VCaP (cell line): ENCODE measurements at regions not wholly inside any gene's neighbourhood (a gene's known extent, or its start where the extent isn't known, plus 50 kb on each side); places are given as distances from the start of the nearest gene placed in this dataset.

ENCODE experiments used
- H3K27ac ChIP-seq: fragments of 450-650 bp; 2 replicates; pipeline ENCODE4 v1.5.1; 2017
- TF ChIP-seq, protein P1 (sequence below): fragments of 450-650 bp; conservative IDR thresholded peaks from 2 replicates; pipeline ENCODE4 v1.5.1; 2017; ENCODE audit warnings: mild to moderate bottlenecking, moderate library complexity

DNA sequence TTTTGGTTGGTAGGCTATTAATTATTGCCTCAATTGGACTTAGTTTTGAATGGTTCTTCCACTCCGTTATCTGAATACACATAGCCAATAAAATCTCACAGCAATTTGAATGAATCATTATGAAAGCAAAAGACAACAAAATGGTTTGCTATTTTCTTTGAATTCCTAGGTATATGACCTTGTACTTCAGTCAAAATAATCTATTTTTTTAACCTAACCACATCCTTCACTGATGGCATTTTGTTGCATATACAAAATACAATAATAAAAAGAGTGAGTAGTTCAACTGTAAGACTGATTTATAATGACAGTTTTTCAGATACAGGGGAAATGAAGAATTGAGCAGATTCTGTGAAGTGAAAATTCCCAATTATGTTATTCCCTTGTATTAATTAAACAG lies 433.1 kb downstream of the HTR7 start:
- H3K27ac ChIP-seq = no peak overlapping the region
- TF ChIP-seq, protein P1, sequence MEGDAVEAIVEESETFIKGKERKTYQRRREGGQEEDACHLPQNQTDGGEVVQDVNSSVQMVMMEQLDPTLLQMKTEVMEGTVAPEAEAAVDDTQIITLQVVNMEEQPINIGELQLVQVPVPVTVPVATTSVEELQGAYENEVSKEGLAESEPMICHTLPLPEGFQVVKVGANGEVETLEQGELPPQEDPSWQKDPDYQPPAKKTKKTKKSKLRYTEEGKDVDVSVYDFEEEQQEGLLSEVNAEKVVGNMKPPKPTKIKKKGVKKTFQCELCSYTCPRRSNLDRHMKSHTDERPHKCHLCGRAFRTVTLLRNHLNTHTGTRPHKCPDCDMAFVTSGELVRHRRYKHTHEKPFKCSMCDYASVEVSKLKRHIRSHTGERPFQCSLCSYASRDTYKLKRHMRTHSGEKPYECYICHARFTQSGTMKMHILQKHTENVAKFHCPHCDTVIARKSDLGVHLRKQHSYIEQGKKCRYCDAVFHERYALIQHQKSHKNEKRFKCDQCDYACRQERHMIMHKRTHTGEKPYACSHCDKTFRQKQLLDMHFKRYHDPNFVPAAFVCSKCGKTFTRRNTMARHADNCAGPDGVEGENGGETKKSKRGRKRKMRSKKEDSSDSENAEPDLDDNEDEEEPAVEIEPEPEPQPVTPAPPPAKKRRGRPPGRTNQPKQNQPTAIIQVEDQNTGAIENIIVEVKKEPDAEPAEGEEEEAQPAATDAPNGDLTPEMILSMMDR = no peak

DNA sequence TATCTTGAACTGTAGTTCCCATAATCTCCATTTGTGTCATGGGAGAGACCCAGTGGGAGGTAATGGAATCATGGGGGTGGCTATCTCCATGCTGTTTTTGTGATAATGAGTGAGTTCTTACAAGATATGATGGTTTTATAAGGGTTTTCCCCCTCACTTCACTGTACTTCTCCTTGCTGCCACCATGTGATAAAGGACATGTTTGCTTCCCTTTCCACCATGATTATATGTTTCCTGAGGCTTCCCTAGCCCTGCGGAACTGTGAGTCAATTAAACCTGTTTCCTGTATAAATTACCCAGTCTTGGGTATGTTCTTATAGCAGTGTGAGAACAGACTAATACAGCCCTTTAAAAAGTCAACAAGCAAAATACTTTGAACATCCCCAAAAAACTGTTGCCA lies 427.7 kb downstream of the HTR7 start:
- no peak overlapping the region for H3K27ac ChIP-seq
- TF ChIP-seq, protein P1 = no peak

DNA sequence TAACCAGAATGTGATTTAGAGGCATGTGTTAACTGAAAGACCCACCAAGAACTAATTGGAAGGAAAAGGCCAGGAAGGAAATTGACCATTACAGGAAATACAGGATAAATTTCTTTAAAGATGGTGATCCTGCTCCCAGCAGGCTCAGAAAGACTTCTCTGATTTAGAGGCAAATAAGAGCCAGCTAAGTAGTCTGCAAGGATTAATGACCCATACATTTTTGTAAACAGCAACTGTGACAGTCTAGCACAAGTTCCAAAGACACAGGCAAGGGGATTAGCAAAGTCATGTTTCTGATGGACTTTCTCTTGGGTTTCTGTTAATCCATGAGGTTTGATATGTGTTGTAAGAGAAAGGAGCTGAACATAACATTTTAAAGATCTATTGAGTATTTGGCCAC lies 425.0 kb downstream of the HTR7 start:
- no peak overlapping the region for H3K27ac ChIP-seq
- TF ChIP-seq, protein P1 = no peak

DNA sequence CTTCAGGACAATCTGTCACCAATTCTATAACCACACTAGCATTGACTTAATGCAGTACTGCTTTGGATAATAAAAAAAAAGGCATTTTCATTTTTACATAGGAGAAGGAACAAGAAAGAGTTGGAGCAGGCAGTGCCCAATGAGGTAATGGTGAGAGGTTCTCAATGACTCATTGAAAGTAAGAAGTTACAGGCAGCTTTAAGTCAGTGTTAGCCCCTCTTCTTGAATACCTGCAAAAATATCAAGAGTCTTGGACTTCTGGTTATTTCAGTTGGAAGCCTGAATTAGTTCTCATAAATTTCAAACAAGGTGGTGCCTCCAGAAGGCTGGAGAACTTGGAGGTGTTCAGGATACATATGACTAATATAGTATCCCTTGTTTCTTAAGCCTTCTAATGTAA lies 422.5 kb downstream of the HTR7 start:
- TF ChIP-seq, protein P1 = no peak
- H3K27ac ChIP-seq = no peak overlapping the region

DNA sequence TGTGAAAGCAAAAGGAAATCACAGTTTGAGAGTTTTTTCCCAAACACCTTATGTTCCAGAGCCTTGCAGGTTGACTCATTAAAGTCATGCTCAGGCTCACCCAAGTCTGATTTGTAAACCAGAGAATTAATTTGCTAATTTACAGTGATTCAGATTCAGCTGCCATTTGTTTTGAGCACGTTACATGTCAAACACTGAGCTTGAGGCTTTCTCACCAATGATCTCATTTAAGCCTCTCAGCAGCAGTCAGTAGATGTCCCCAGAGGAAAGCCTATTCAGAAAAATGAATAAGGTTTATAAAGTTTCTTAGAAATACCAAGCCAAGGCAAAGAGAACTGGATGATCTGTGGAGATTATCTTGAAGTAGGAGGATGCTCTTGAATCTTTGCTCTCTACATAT lies 420.4 kb downstream of the HTR7 start:
- TF ChIP-seq, protein P1 = no peak
- H3K27ac ChIP-seq = no peak overlapping the region

DNA sequence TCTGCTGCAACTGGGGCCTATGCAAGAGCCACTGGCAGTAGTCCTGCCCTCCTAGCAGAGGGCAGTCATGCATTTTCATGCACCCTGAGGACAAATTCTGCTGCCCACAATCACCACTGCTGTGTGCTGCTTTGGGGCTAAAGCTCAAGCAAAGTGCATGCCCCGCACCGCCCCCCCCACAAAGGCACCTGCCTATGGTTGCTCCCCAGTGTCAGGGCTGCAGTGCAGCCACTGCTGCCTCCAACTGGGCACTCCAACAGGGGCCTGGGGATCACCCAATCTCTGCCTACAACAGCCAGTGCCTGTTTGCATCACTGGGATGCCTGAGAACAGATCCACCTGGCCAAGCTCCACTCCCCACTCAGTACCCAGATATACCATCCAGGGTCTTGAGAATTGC lies 417.0 kb downstream of the HTR7 start:
- TF ChIP-seq, protein P1 = no peak
- no peak overlapping the region for H3K27ac ChIP-seq

DNA sequence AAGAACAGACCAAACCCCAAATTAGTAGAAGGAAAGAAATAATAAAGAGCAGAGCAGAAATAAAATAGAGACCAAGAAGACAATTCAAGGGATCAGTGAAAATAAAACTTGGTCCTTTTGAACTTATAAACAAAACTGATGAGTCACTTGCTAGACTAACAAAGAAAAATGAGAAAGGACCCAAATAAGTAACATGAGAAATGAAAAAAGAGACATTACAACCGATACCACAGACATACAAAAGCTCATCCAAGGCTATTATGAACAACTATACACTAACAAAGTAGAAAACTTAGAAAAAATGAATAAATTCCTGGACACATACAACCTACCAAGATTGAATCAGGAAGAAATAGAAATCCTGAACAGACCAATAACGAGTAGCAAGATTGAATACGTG lies 414.5 kb downstream of the HTR7 start:
- no peak overlapping the region for H3K27ac ChIP-seq

More for the DNA sequence above, 414.5 kb downstream of the HTR7 start:
- TF ChIP-seq, protein P1 = no peak
